ENCODE measurements at regions not wholly inside any gene's neighbourhood (a gene's known extent, or its start where the extent isn't known, plus 50 kb on each side); places are given as distances from the start of the nearest gene placed in this dataset.
A peak's percentile ranks its signal among the peaks of the same experiment; 100 is the strongest.
"Not testable (repeated sequence)": the region's sequence is repeated elsewhere in the genome, so short reads cannot be mapped to it uniquely, and the experiment has no call there.

DNA sequence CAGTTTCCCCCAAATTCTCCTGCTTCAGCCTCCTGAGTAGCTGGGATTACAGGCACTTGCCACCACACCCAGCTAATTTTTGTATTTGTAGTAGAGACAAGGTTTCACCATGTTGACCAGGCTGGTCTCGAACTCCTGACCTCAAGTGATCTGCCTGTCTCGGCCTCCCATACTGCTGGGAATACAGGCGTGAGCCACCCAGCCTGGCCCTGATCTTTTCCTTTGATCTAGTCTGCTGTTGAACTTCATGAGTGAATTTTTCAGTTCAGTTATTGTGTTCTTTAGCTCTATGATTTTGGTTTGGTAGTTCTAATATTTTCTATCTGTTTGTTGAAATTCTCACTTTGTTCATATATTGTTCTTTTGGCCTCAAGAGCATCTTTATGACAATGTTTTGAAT, 83.4 kb upstream of the RAP2C start:
- not testable (repeated sequence) for H3K4me3 ChIP-seq (ENCODE audit: low read depth, low read length)

DNA sequence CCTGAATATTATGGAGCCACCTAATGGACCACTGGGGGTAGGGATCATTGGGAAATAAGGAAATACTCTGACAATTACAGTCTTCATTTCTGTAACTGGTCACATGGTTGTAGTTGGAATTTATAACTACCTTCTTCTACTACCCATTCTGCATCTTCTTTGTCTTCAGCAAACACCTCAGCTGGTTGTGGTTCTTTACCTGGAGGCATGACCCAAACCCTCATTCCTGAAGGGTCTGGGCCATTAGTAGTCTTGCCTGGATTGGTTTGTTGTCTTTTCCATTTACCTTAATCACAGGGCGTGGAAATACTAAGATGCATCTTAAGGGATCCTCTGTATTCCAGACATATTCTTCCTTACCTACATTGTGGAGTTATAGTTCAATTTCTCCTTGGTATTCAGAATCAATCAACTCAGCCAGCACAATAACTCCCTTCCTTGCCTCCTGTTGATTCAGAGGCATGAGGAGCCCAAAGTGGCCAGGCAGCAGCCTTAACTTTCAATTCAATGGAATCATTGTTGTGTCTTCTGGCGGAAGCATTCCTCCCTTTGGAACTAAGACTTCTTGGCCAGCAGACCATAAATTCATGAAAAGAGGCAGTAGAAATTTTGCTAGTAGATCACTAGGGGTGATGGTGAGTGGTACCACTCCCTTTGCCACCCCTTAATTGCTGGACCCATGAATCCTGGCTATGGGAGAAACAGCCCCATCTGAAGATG, 75.7 kb upstream of the RAP2C start:
- TF ChIP-seq, protein P1, sequence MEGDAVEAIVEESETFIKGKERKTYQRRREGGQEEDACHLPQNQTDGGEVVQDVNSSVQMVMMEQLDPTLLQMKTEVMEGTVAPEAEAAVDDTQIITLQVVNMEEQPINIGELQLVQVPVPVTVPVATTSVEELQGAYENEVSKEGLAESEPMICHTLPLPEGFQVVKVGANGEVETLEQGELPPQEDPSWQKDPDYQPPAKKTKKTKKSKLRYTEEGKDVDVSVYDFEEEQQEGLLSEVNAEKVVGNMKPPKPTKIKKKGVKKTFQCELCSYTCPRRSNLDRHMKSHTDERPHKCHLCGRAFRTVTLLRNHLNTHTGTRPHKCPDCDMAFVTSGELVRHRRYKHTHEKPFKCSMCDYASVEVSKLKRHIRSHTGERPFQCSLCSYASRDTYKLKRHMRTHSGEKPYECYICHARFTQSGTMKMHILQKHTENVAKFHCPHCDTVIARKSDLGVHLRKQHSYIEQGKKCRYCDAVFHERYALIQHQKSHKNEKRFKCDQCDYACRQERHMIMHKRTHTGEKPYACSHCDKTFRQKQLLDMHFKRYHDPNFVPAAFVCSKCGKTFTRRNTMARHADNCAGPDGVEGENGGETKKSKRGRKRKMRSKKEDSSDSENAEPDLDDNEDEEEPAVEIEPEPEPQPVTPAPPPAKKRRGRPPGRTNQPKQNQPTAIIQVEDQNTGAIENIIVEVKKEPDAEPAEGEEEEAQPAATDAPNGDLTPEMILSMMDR (IDR thresholded peaks at IDR 0.05; ENCODE audit: borderline replicate concordance, insufficient read depth, low read depth, low read length), result no peak
- no peak overlapping the region for H3K4me3 ChIP-seq (ENCODE audit: low read depth, low read length)

DNA sequence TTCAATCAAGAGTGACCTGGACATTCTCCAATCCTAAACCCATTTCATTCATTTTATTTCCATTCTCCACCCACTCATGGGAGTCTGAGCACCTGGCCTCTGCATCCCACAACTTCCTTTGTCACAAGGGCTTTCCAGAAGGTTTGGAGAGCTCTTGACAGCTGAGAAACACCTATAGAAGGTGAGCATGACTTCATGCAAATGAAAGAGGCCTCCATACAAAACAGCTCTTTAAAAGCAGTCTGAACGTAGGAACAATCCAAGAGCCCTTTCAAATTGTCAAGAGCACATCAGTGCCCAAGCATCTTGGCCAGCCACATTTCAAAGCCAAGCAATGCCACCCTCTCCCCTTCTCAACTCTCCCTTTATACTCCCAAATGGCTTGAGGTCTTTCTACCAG, 74.9 kb upstream of the RAP2C start:
- no peak overlapping the region for H3K4me3 ChIP-seq (ENCODE audit: low read depth, low read length)
- TF ChIP-seq, protein P1 (IDR thresholded peaks at IDR 0.05; ENCODE audit: borderline replicate concordance, insufficient read depth, low read depth, low read length), result no peak

DNA sequence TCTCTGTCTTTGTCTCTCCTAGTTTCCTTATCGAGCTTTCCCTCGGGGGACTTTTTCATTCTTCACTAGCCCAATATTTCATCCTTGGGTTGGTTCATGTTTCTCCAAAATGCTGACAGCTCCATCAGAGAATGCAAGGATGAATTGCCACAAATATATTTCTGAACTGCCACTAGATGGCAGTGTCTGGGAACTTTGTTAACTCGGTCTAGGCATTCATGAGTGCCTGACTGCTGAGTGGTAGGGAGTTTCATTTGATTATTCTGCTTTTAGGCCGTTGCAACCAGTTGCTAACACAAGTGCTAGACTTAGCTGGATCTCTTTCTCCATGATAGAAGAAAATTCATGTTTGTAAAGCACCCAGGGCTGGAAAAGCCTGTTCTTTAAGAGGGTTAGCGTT, 73.5 kb upstream of the RAP2C start:
- TF ChIP-seq, protein P1 (IDR thresholded peaks at IDR 0.05; ENCODE audit: borderline replicate concordance, insufficient read depth, low read depth, low read length), result peak; percentile 36; the same call in 1 of the 2 replicates
- H3K4me3 ChIP-seq (ENCODE audit: low read depth, low read length), result no peak overlapping the region

DNA sequence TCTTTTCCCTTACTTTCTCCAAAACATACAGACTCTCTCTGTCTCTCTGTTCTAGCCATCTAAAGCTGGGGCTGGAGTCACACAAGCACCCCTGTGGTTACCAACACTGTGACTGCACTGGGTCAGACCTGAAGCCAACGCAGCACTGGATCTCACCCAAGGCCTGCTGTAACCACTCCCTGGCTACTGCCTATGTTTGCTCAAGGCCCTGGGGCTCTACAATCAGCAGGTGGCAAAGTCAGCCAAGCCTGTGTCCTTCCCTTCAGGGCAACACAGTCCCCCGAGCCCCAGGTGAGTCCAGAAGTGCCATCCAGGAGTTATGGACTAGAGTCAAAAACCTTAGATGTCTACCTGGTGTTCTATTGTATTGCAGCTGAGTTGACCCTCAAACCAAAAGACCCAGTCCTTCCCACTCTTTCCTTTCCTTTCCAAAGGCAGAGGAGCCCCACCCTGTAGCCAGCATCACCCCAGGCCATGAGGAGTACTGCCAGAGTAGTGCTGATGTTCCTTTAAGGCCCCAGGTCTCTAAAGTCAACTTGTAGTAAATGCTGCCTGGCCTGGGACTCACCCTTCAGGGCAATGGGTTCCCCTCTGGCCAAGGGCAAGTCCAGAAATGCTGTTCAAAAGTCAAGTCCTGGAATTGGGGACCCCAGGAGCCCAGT, 58.8 kb upstream of the RAP2C start:
- H3K4me3 ChIP-seq (ENCODE audit: low read depth, low read length), result no peak overlapping the region
- TF ChIP-seq, protein P1 (IDR thresholded peaks at IDR 0.05; ENCODE audit: borderline replicate concordance, insufficient read depth, low read depth, low read length), result no peak

DNA sequence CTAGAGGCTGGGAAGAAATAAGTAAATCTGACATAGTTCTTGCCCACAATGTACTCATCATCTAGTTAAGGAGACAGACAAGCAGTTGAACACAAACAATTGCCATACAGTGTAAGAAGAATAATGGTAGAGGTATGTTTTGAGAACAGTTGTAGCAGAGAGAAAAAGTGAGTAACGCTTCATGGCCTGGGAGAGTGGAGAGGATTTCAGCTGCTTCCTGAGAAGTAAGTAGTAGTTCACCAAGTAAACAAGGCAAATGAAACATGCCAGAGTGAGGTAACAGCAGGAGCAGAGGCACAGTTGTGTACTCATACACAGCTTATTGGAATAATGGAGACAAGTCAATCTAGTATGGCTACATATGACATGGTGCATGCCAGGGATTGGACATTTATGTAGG, 53.6 kb upstream of the RAP2C start:
- TF ChIP-seq, protein P1 (IDR thresholded peaks at IDR 0.05; ENCODE audit: borderline replicate concordance, insufficient read depth, low read depth, low read length), result no peak
- no peak overlapping the region for H3K4me3 ChIP-seq (ENCODE audit: low read depth, low read length)

DNA sequence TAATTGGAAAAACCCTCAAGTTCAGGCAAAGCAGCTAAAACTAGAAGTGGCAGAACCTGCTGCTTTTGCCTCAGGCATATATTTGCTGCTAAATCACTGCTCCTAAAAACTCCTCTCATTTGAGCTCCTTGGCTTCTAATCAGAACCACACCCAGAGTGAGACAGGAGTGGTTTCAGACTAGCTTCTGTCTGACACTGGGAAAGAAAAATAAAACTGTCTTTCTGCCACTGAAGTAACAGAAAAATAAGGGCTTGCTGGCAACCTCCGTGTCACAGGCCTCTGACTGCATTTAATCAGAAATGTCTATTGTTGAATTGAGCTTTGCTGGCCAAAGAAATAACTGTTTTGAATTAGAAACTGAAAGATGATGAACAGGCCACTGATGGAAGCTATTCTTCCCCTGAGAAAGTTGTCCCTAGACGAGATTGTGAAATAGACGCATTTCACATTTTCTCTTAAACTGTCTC, 52.1 kb upstream of the RAP2C start:
- TF ChIP-seq, protein P1 (IDR thresholded peaks at IDR 0.05; ENCODE audit: borderline replicate concordance, insufficient read depth, low read depth, low read length), result no peak
- H3K4me3 ChIP-seq (ENCODE audit: low read depth, low read length), result no peak overlapping the region
